ENCODE measurements at regions not wholly inside any gene's neighbourhood (a gene's known extent, or its start where the extent isn't known, plus 50 kb on each side); places are given as distances from the start of the nearest gene placed in this dataset.

GRCh38 chr5:115683081-115683480 lies 57.2 kb upstream of the TMED7 start:
- Histone ChIP-seq H3K4me1 (ENCODE audit: insufficient read depth, low read length) (no peaks in the 10 kb centered on the region), H3K27ac (ENCODE audit: extremely low read length, insufficient read depth, low read length) (no peak overlapping the region), H4K20me1 (ENCODE audit: insufficient read depth, low read length) (no peaks in the 10 kb centered on the region), H2AFZ (ENCODE audit: low read length) (no peak overlapping the region), H3K9me3 (ENCODE audit: low read length) (no peaks in the 10 kb centered on the region), H3K4me2 (ENCODE audit: low read depth, low read length) (no peak overlapping the region), H3K9ac (ENCODE audit: insufficient read depth, low read depth, low read length) (no peak overlapping the region), H3K27me3 (ENCODE audit: control insufficient read depth in 1 of 2, insufficient read depth in 2 of 2, low read length in 2 of 2) (no peaks in the 10 kb centered on the region), H3K4me3 (replicated peaks in 1 of 3; ENCODE audit: insufficient read depth in 1 of 3, low read depth in 2 of 3, low read length in 3 of 3) (no peak overlapping the region), H3K79me2 (ENCODE audit: insufficient read depth, low read length) (no peaks in the 10 kb centered on the region), H3K36me3 (replicated peaks in 1 of 2; ENCODE audit: control insufficient read depth in 1 of 2, insufficient read depth in 2 of 2, low read length in 2 of 2) (no peaks in the 10 kb centered on the region)
- DNase-seq (ENCODE audit: low spot score) = no peak
- no peak for FAIRE-seq
- WGBS (ENCODE audit: low lambda C conversion rate) = 15% methylated on average over 1 of the region's 1 CpG
- CTCF ChIA-PET (ENCODE audit: low intra/inter-chr PET ratio, low total read pairs) = no interaction called here
- intact Hi-C loops (cut with micrococcal nuclease; ENCODE audit: unreplicated experiment) = no loop called here
- POLR2A ChIA-PET = no interaction called here
- no TSS peak for BruUV-seq (replicated peaks)
- no peak for ATAC-seq
- TF ChIP-seq NFE2L1 (CRISPR knock-in tag; IDR thresholded peaks at IDR 0.05; ENCODE audit: borderline replicate concordance) (no peak), KMT2A (CRISPR knock-in tag; IDR thresholded peaks at IDR 0.05) (no peak), HNRNPH1 (optimal IDR thresholded peaks at IDR 0.05; ENCODE audit: low read depth, low read length) (no peak), IKZF4 (CRISPR knock-in tag; IDR thresholded peaks at IDR 0.05; ENCODE audit: borderline replicate concordance, low read depth, not compliant biosample characterization) (no peak), ZNF234 (CRISPR knock-in tag; conservative IDR thresholded peaks at IDR 0.05) (no peak), ATAD3A (CRISPR knock-in tag; IDR thresholded peaks at IDR 0.05) (no peak), ZFP36L1 (CRISPR knock-in tag; IDR thresholded peaks at IDR 0.05) (no peak), ZNF816 (CRISPR knock-in tag; IDR thresholded peaks at IDR 0.05; ENCODE audit: borderline replicate concordance) (no peak), RAD21 (CRISPR knock-in tag; IDR thresholded peaks at IDR 0.05) (no peak), ZNF569 (CRISPR knock-in tag; IDR thresholded peaks at IDR 0.05; ENCODE audit: borderline replicate concordance) (no peak), ZNF468 (CRISPR knock-in tag; IDR thresholded peaks at IDR 0.05) (no peak)
- in situ Hi-C loops (cut with HindIII; ENCODE audit: extremely low pct_ligation_motif_present, low pct_unique_long_range_greater_than_20kb) = no loop called here

Measured in HepG2 (cell line).